K562 (cell line): ENCODE measurements at regions not wholly inside any gene's neighbourhood (a gene's known extent, or its start where the extent isn't known, plus 50 kb on each side); places are given as distances from the start of the nearest gene placed in this dataset.

Experiments used
- ATAC-seq: fragments of 200-7000 bp; cut with Tn5 transposase; 3 replicates; pipeline ENCODE4 v1.9.1; 2020; ENCODE audit warnings: moderate library complexity
- BruUV-seq: library from RNA; stranded (reverse); fragments of 400-500 nt; replicated peaks from 2 replicates; lab custom pipeline; 2021; lab: Mats Ljungman, UMichigan
- CTCF ChIA-PET: fragments of 300-600 bp; formaldehyde crosslinking; extraction: SDS; loops from one replicate; lab custom pipeline; 2021; ENCODE audit warnings: low intra/inter-chr PET ratio; lab: Yijun Ruan, JAX
- POLR2A ChIA-PET: fragments of 300-600, 350-650 bp; sonication (Branson Sonifier 250); formaldehyde crosslinking; extraction: SDS; loops from one replicate; lab custom pipeline; 2021; ENCODE audit warnings: antibody characterized with exemption, inconsistent platforms; lab: Yijun Ruan, JAX
- DNase-seq, 4 experiments: peaks; one replicate each; pipeline versions ENCODE4 v3.0.0 to v3.0.0-alpha.2; 2011 to 2018; ENCODE audit warnings: low spot score in 3 of 4, mixed read lengths in 3 of 4; ENCODE audit errors: extremely low read depth in 1 of 4
- FAIRE-seq: peaks from 2 replicates; lab custom pipeline; 2011; peaks lifted over from hg19 to GRCh38; lab: Jason Lieb, UNC
- H2AFZ ChIP-seq: 2 replicates; pipeline ENCODE4 v1.6.0; 2011; ENCODE audit warnings: low read depth, low read length, control low read depth, inconsistent platforms
- H3K27ac ChIP-seq: fragments of 200-600 bp; 3 replicates; pipeline ENCODE4 v1.8.0; 2011; ENCODE audit warnings: low read depth, mild to moderate bottlenecking, control low read depth, inconsistent platforms, low read length, moderate library complexity, mixed read lengths; ENCODE audit errors: extremely low read depth
- H3K27me3 ChIP-seq, 2 experiments: fragments of 300-600 bp in 1 of 2; 2 replicates in 1 of 2; 3 replicates in 1 of 2; pipeline versions ENCODE4 v1.6.0 to v1.8.0; 2011; ENCODE audit warnings: inconsistent platforms in 2 of 2, low read length in 2 of 2, mild to moderate bottlenecking in 1 of 2, mixed read lengths in 1 of 2, moderate library complexity in 1 of 2; ENCODE audit not compliant: control insufficient read depth in 2 of 2, insufficient read depth in 2 of 2
- H3K36me3 ChIP-seq: fragments of 300-600 bp; 3 replicates; pipeline ENCODE4 v1.8.0; 2011; ENCODE audit warnings: mild to moderate bottlenecking, low read length, inconsistent platforms; ENCODE audit not compliant: control insufficient read depth, insufficient read depth
- H3K4me1 ChIP-seq, 2 experiments: fragments of 200-600 bp in 1 of 2; replicated peaks in 1 of 2; 2 replicates in 1 of 2; 3 replicates in 1 of 2; pipeline versions ENCODE4 v1.5.1 to v1.8.0; 2011; ENCODE audit warnings: inconsistent platforms in 2 of 2, low read length in 2 of 2, mild to moderate bottlenecking in 1 of 2, mixed read lengths in 1 of 2, moderate library complexity in 1 of 2; ENCODE audit not compliant: control insufficient read depth in 2 of 2, insufficient read depth in 2 of 2
- H3K4me2 ChIP-seq: 2 replicates; pipeline ENCODE4 v1.6.1; 2011; ENCODE audit warnings: low read length, control low read depth, inconsistent platforms, mixed read lengths; ENCODE audit not compliant: insufficient read depth
- H3K4me3 ChIP-seq: fragments of 200-600 bp; sonication (generic), shearing (Covaris generic); 2 replicates; pipeline ENCODE4 v1.5.1; 2016; ENCODE audit warnings: control low read depth, inconsistent platforms
- H3K79me2 ChIP-seq: fragments of 200-600 bp; 3 replicates; pipeline ENCODE4 v1.8.0; 2011; ENCODE audit warnings: low read length, inconsistent platforms; ENCODE audit not compliant: control insufficient read depth, insufficient read depth
- H3K9ac ChIP-seq, 2 experiments: 2 replicates each; pipeline versions ENCODE4 v1.6.0 to v1.6.1; 2011; ENCODE audit warnings: low read depth in 2 of 2, low read length in 2 of 2, control low read depth in 1 of 2, inconsistent platforms in 1 of 2, mild to moderate bottlenecking in 1 of 2, mixed read lengths in 1 of 2; ENCODE audit not compliant: insufficient read depth in 1 of 2
- H3K9me1 ChIP-seq: one replicate; pipeline ENCODE4 v1.6.0; 2011; ENCODE audit warnings: inconsistent platforms, mild to moderate bottlenecking, low read length, moderate library complexity; ENCODE audit not compliant: control insufficient read depth, insufficient read depth
- H3K9me3 ChIP-seq: replicated peaks from 2 replicates; pipeline ENCODE4 v1.5.1; 2011; ENCODE audit warnings: low read depth, low read length, inconsistent platforms; ENCODE audit not compliant: control insufficient read depth, insufficient read depth
- H4K20me1 ChIP-seq: replicated peaks from 2 replicates; pipeline ENCODE4 v1.6.1; 2011; ENCODE audit warnings: low read length, inconsistent platforms, mixed read lengths; ENCODE audit not compliant: control insufficient read depth, insufficient read depth
- CREB1 ChIP-seq, 2 experiments: sonication (generic) in 1 of 2; formaldehyde crosslinking in 1 of 2; IDR thresholded peaks; 2 replicates each; pipeline versions ENCODE4 v1.6.1 to v1.8.0; 2012 to 2022; ENCODE audit warnings: inconsistent platforms in 1 of 2, mild to moderate bottlenecking in 1 of 2, missing genetic modification reagents in 1 of 2, moderate library complexity in 1 of 2
- HMG20B ChIP-seq: fragments of 250-450 bp; sonication (Bioruptor Pico); IDR thresholded peaks from 2 replicates; pipeline ENCODE4 v1.5.0; 2021; ENCODE audit warnings: mild to moderate bottlenecking
- WGBS: fragments of 100-300 bp; shearing (Covaris generic); methylation state at CpG from one replicate; pipeline ENCODE4 v1.1.6; 2016; ENCODE audit warnings: low coverage, mixed read lengths; ENCODE audit not compliant: insufficient coverage; ENCODE audit errors: missing lambda C conversion rate; 5-methylcytosine and 5-hydroxymethylcytosine counted together
- in situ Hi-C: fragments of 300-500 bp; cut with MboI; formaldehyde crosslinking; loops from 4 replicates; pipeline ENCODE4 v1.15.0; 2018; ENCODE audit warnings: inconsistent platforms, mixed read lengths
- intact Hi-C: fragments of 100-400 bp; cut with micrococcal nuclease; formaldehyde crosslinking; loops from 2 replicates; pipeline ENCODE4 v1.14.2; 2022
- TF ChIP-seq, protein P1 (sequence below): fragments of 250-450 bp; sonication (Bioruptor Pico); IDR thresholded peaks from 2 replicates; pipeline ENCODE4 v1.4.0; 2020; ENCODE audit warnings: mild to moderate bottlenecking, moderate library complexity

GRCh38 chr5:60446917-60447316, 253.0 kb downstream of the DEPDC1B start:
- TF ChIP-seq, protein P1, sequence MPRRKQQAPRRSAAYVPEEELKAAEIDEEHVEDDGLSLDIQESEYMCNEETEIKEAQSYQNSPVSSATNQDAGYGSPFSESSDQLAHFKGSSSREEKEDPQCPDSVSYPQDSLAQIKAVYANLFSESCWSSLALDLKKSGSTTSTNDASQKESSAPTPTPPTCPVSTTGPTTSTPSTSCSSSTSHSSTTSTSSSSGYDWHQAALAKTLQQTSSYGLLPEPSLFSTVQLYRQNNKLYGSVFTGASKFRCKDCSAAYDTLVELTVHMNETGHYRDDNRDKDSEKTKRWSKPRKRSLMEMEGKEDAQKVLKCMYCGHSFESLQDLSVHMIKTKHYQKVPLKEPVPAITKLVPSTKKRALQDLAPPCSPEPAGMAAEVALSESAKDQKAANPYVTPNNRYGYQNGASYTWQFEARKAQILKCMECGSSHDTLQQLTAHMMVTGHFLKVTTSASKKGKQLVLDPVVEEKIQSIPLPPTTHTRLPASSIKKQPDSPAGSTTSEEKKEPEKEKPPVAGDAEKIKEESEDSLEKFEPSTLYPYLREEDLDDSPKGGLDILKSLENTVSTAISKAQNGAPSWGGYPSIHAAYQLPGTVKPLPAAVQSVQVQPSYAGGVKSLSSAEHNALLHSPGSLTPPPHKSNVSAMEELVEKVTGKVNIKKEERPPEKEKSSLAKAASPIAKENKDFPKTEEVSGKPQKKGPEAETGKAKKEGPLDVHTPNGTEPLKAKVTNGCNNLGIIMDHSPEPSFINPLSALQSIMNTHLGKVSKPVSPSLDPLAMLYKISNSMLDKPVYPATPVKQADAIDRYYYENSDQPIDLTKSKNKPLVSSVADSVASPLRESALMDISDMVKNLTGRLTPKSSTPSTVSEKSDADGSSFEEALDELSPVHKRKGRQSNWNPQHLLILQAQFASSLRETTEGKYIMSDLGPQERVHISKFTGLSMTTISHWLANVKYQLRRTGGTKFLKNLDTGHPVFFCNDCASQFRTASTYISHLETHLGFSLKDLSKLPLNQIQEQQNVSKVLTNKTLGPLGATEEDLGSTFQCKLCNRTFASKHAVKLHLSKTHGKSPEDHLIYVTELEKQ (CRISPR knock-in tag), result no peak
- TF ChIP-seq HMG20B (CRISPR knock-in tag) (no peak), CREB1 (IDR thresholded peaks at IDR 0.05) (no peak), CREB1 (CRISPR knock-in tag; IDR thresholded peaks at IDR 0.05) (no peak)
- in situ Hi-C loops (no loop called here), intact Hi-C loops (no loop called here)
- H3K9me3 ChIP-seq, result no peaks in the 10 kb centered on the region
- H3K27me3 ChIP-seq, result no peaks in the 10 kb centered on the region
- H3K4me1 ChIP-seq, result no peaks in the 10 kb centered on the region
- H3K9me1 ChIP-seq, result no peaks in the 10 kb centered on the region
- WGBS, result 0% methylated on average over 3 of the region's 3 CpGs
- no peak for DNase-seq
- ATAC-seq, result no peak
- ChIA-PET POLR2A (interaction anchor here (0.7 kb wide), 1 partner anchor 1319 kb away, joined by 3 read pairs; no protein-coding TSS in a partner anchor), CTCF (no interaction called here)
- no peak overlapping the region for H3K9ac ChIP-seq
- no peak overlapping the region for H2AFZ ChIP-seq
- no peak overlapping the region for H3K27ac ChIP-seq
- H3K4me2 ChIP-seq, result no peak overlapping the region
- no peak for FAIRE-seq
- H3K36me3 ChIP-seq, result no peaks in the 10 kb centered on the region
- no peak overlapping the region for H3K4me3 ChIP-seq
- BruUV-seq, result no TSS peak
- H3K79me2 ChIP-seq, result no peaks in the 10 kb centered on the region
- no peaks in the 10 kb centered on the region for H4K20me1 ChIP-seq
